ENCODE measurements at regions not wholly inside any gene's neighbourhood (a gene's known extent, or its start where the extent isn't known, plus 50 kb on each side); places are given as distances from the start of the nearest gene placed in this dataset.

GRCh38 chr5:133708331-133708850 is 96.0 kb upstream of the FSTL4 start:
- H3K27me3 Mint-ChIP-seq (ENCODE audit: low read depth), result peaks cover 20% of the 10 kb centered on the region
- no peaks in the 10 kb centered on the region for H3K9me3 Mint-ChIP-seq
- no peak overlapping the region for H3K27ac Mint-ChIP-seq
- no peaks in the 10 kb centered on the region for H3K36me3 Mint-ChIP-seq
- H3K4me3 Mint-ChIP-seq, result no peak overlapping the region
- TF ChIP-seq, protein P1, sequence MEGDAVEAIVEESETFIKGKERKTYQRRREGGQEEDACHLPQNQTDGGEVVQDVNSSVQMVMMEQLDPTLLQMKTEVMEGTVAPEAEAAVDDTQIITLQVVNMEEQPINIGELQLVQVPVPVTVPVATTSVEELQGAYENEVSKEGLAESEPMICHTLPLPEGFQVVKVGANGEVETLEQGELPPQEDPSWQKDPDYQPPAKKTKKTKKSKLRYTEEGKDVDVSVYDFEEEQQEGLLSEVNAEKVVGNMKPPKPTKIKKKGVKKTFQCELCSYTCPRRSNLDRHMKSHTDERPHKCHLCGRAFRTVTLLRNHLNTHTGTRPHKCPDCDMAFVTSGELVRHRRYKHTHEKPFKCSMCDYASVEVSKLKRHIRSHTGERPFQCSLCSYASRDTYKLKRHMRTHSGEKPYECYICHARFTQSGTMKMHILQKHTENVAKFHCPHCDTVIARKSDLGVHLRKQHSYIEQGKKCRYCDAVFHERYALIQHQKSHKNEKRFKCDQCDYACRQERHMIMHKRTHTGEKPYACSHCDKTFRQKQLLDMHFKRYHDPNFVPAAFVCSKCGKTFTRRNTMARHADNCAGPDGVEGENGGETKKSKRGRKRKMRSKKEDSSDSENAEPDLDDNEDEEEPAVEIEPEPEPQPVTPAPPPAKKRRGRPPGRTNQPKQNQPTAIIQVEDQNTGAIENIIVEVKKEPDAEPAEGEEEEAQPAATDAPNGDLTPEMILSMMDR (IDR thresholded peaks at IDR 0.05; ENCODE audit: unreplicated experiment), result no peak
- H3K4me1 Mint-ChIP-seq, result peaks cover 5% of the 10 kb centered on the region
- no peak for DNase-seq (ENCODE audit: low spot score in 2 of 2, unreplicated experiment in 2 of 2)

DNA sequence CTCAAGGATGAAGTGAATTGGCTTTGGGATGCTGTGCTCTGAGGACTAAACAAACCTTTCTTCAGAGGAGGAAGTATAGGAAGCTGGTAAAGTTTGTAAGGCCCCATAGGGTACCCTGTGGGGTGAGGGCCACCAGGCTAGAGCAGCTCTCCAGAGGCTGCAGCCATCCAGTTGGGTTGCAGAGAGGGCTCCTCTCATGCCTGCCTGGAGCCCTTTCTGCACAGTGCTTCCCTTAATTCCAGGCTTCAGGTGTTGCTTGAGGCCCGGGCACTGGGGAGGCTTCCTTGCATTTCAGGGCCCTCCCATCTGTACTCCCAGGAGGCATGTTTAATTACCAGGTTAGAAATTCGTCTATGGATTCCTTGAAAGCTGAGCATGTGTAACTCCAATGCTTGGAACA is 95.3 kb upstream of the FSTL4 start:
- Mint-ChIP-seq H3K4me1 (peaks cover 11% of the 10 kb centered on the region), H3K27ac (no peak overlapping the region), H3K4me3 (no peak overlapping the region), H3K36me3 (no peaks in the 10 kb centered on the region), H3K27me3 (ENCODE audit: low read depth) (peaks cover 17% of the 10 kb centered on the region), H3K9me3 (no peaks in the 10 kb centered on the region)
- DNase-seq (ENCODE audit: low spot score in 2 of 2, unreplicated experiment in 2 of 2), result no peak
- TF ChIP-seq, protein P1 (IDR thresholded peaks at IDR 0.05; ENCODE audit: unreplicated experiment), result no peak

- Mint-ChIP-seq H3K4me3 (no peak overlapping the region), H3K4me1 (peaks cover 13% of the 10 kb centered on the region), H3K27ac (no peak overlapping the region), H3K9me3 (no peaks in the 10 kb centered on the region), H3K27me3 (ENCODE audit: low read depth) (peaks cover 17% of the 10 kb centered on the region), H3K36me3 (no peaks in the 10 kb centered on the region)
- TF ChIP-seq, protein P1 (IDR thresholded peaks at IDR 0.05; ENCODE audit: unreplicated experiment), result no peak
- DNase-seq (ENCODE audit: low spot score in 2 of 2, unreplicated experiment in 2 of 2), result no peak
Observed at GRCh38 chr5:133706506-133707430, 94.4 kb upstream of the FSTL4 start.

DNA sequence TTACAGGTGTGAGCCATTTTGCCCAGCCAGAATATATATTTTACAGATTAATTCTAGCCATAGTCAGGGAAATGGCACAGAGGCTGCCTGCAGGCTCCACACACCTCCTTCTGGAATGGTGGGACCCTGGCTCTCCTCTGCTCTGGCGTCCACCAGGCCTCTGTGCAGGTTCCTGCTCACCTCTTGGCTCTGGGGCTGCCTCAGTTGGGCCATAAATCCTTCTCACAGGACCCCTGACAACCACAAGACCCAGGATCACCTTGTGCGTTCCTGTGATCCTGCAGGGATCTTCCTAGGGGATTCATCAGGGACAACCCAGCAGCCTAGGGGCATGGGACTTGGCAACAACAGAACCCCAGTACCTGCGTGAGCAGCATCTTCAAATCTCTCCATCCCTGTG is 93.0 kb upstream of the FSTL4 start:
- no peak for DNase-seq (ENCODE audit: low spot score in 2 of 2, unreplicated experiment in 2 of 2)
- H3K36me3 Mint-ChIP-seq, result no peaks in the 10 kb centered on the region
- H3K27me3 Mint-ChIP-seq (ENCODE audit: low read depth), result peaks cover 9% of the 10 kb centered on the region
- H3K4me1 Mint-ChIP-seq, result peaks cover 13% of the 10 kb centered on the region
- TF ChIP-seq, protein P1 (IDR thresholded peaks at IDR 0.05; ENCODE audit: unreplicated experiment), result no peak
- no peaks in the 10 kb centered on the region for H3K9me3 Mint-ChIP-seq
- H3K4me3 Mint-ChIP-seq, result no peak overlapping the region
- H3K27ac Mint-ChIP-seq, result no peak overlapping the region

DNA sequence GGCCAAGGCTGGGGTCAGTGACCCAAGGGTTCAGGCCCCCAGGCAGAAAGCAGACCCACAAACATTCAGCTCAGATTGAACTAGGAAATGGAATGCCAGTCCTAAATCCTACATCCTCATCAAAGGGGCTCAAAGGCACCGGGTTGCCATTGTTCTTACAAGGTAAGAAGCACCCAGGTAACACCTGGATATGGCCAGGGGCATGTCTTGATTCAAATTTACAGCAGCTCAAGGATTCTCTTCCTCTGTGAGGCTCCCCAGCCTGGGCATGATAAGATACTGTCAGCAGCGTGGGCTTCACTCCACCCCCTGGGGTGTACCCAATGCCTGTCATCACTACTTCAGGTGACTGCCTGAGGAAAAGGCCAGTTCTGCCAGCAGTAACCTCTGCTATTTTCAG is 92.1 kb upstream of the FSTL4 start:
- H3K9me3 Mint-ChIP-seq, result no peaks in the 10 kb centered on the region
- H3K27ac Mint-ChIP-seq, result no peak overlapping the region
- no peak for DNase-seq (ENCODE audit: low spot score in 2 of 2, unreplicated experiment in 2 of 2)
- TF ChIP-seq, protein P1 (IDR thresholded peaks at IDR 0.05; ENCODE audit: unreplicated experiment), result no peak
- peaks cover 6% of the 10 kb centered on the region for H3K27me3 Mint-ChIP-seq (ENCODE audit: low read depth)
- no peaks in the 10 kb centered on the region for H3K36me3 Mint-ChIP-seq
- H3K4me3 Mint-ChIP-seq, result no peak overlapping the region
- H3K4me1 Mint-ChIP-seq, result peaks cover 11% of the 10 kb centered on the region

Data from mesothelial cell of epicardium (in vitro differentiated cells).